Mesendoderm (in vitro differentiated cells): ENCODE measurements at regions not wholly inside any gene's neighbourhood (a gene's known extent, or its start where the extent isn't known, plus 50 kb on each side); places are given as distances from the start of the nearest gene placed in this dataset.
"Not testable (repeated sequence)": the region's sequence is repeated elsewhere in the genome, so short reads cannot be mapped to it uniquely, and the experiment has no call there.

ENCODE experiments used
- DNase-seq: peaks from one replicate; pipeline ENCODE4 v3.0.0; 2013
- H2AK5ac ChIP-seq: 2 replicates; pipeline ENCODE4 v1.6.1; 2013; ENCODE audit warnings: low read length, inconsistent platforms
- H2BK120ac ChIP-seq: 2 replicates; pipeline ENCODE4 v1.6.1; 2013; ENCODE audit warnings: low read depth, mild to moderate bottlenecking, low read length, moderate library complexity, mixed read lengths
- H2BK15ac ChIP-seq: replicated peaks from 2 replicates; pipeline ENCODE4 v1.6.1; 2013; ENCODE audit warnings: low read depth, mild to moderate bottlenecking, moderate library complexity
- H2BK5ac ChIP-seq: 2 replicates; pipeline ENCODE4 v1.6.1; 2013; ENCODE audit warnings: low read length, inconsistent platforms
- H3K18ac ChIP-seq: 2 replicates; pipeline ENCODE4 v1.6.1; 2013; ENCODE audit warnings: mild to moderate bottlenecking, low read length, mixed read lengths
- H3K23ac ChIP-seq: one replicate; pipeline ENCODE4 v1.6.1; 2013; ENCODE audit warnings: low read length
- H3K27ac ChIP-seq: 2 replicates; pipeline ENCODE4 v1.5.1; 2013; ENCODE audit warnings: low read depth, mild to moderate bottlenecking, inconsistent platforms, low read length, moderate library complexity
- H3K27me3 ChIP-seq: 2 replicates; pipeline ENCODE4 v1.6.1; 2013; ENCODE audit warnings: low read length, control low read depth, mild to moderate bottlenecking, inconsistent platforms; ENCODE audit not compliant: insufficient read depth, poor library complexity
- H3K36me3 ChIP-seq: 2 replicates; pipeline ENCODE4 v1.6.1; 2013; ENCODE audit warnings: low read length, inconsistent platforms; ENCODE audit not compliant: control insufficient read depth, insufficient read depth
- H3K4ac ChIP-seq: one replicate; pipeline ENCODE4 v1.6.1; 2013; ENCODE audit warnings: low read depth, mild to moderate bottlenecking, low read length, moderate library complexity
- H3K4me1 ChIP-seq: 2 replicates; pipeline ENCODE4 v1.6.1; 2013; ENCODE audit warnings: low read depth, low read length, inconsistent platforms; ENCODE audit not compliant: control insufficient read depth
- H3K4me2 ChIP-seq: 2 replicates; pipeline ENCODE4 v1.6.1; 2013; ENCODE audit warnings: low read length
- H3K4me3 ChIP-seq: 2 replicates; pipeline ENCODE4 v1.5.1; 2013; ENCODE audit warnings: mild to moderate bottlenecking, low read length
- H3K56ac ChIP-seq: one replicate; pipeline ENCODE4 v1.6.1; 2013; ENCODE audit warnings: low read length
- H3K79me1 ChIP-seq: 2 replicates; pipeline ENCODE4 v1.6.1; 2013; ENCODE audit warnings: low read length, inconsistent platforms
- H3K79me2 ChIP-seq: 2 replicates; pipeline ENCODE4 v1.6.1; 2013; ENCODE audit warnings: mild to moderate bottlenecking, low read length; ENCODE audit not compliant: control insufficient read depth, insufficient read depth
- H3K9ac ChIP-seq: 2 replicates; pipeline ENCODE4 v1.6.1; 2013; ENCODE audit warnings: low read length, inconsistent platforms
- H4K5ac ChIP-seq: one replicate; pipeline ENCODE4 v1.6.1; 2013; ENCODE audit warnings: low read length
- H4K8ac ChIP-seq: one replicate; pipeline ENCODE4 v1.6.1; 2013; ENCODE audit warnings: low read depth, mild to moderate bottlenecking, control low read depth, low read length, moderate library complexity
- WGBS: extraction: QIAGEN DNeasy Blood & Tissue Kit; methylation state at CpG from one replicate; pipeline ENCODE4 v1.1.7; 2013; ENCODE audit warnings: low lambda C conversion rate, missing lambda C conversion rate; ENCODE audit not compliant: insufficient coverage; ENCODE audit errors: extremely low coverage; 5-methylcytosine and 5-hydroxymethylcytosine counted together

- Histone ChIP-seq H3K4ac (no peak overlapping the region), H3K18ac (no peak overlapping the region), H3K27ac (no peak overlapping the region), H3K79me2 (no peaks in the 10 kb centered on the region), H3K79me1 (no peaks in the 10 kb centered on the region), H3K56ac (no peak overlapping the region), H3K4me1 (no peaks in the 10 kb centered on the region), H2BK5ac (no peak overlapping the region), H3K23ac (no peak overlapping the region), H3K4me2 (no peak overlapping the region), H4K8ac (no peak overlapping the region), H2BK15ac (no peak overlapping the region), H4K5ac (no peak overlapping the region), H2BK120ac (no peak overlapping the region), H3K9ac (no peak overlapping the region), H3K36me3 (no peaks in the 10 kb centered on the region), H3K4me3 (no peak overlapping the region), H3K27me3 (no peaks in the 10 kb centered on the region), H2AK5ac (no peak overlapping the region)
- DNase-seq = no peak
- no CpG with 5 or more reads among the region's 1 CpG for WGBS
These were observed 203.1 kb downstream of the ARHGEF9 start for GRCh38 chrX:63581906-63582305.

- no peak overlapping the region for H2AK5ac ChIP-seq
- H2BK5ac ChIP-seq = no peak overlapping the region
- no peaks in the 10 kb centered on the region for H3K79me1 ChIP-seq
- no peaks in the 10 kb centered on the region for H3K79me2 ChIP-seq
- H3K36me3 ChIP-seq = no peaks in the 10 kb centered on the region
- no peak overlapping the region for H3K23ac ChIP-seq
- H4K5ac ChIP-seq = no peak overlapping the region
- no CpG with 5 or more reads among the region's 5 CpGs for WGBS
- H3K27ac ChIP-seq = no peak overlapping the region
- no peak overlapping the region for H3K56ac ChIP-seq
- H4K8ac ChIP-seq = no peak overlapping the region
- H3K9ac ChIP-seq = no peak overlapping the region
- H3K27me3 ChIP-seq = no peaks in the 10 kb centered on the region
- H2BK120ac ChIP-seq = no peak overlapping the region
- no peak overlapping the region for H2BK15ac ChIP-seq
- H3K4me1 ChIP-seq = no peaks in the 10 kb centered on the region
- no peak overlapping the region for H3K18ac ChIP-seq
- no peak overlapping the region for H3K4me2 ChIP-seq
- peak; percentile 67 for DNase-seq
- H3K4me3 ChIP-seq = no peak overlapping the region
- no peak overlapping the region for H3K4ac ChIP-seq
These were observed 203.6 kb downstream of the ARHGEF9 start for GRCh38 chrX:63581398-63581797.

- no peaks in the 10 kb centered on the region for H3K4me1 ChIP-seq
- no peaks in the 10 kb centered on the region for H3K79me2 ChIP-seq
- H3K4ac ChIP-seq = no peak overlapping the region
- H3K36me3 ChIP-seq = no peaks in the 10 kb centered on the region
- H4K5ac ChIP-seq = no peak overlapping the region
- H3K27ac ChIP-seq = no peak overlapping the region
- no peak for DNase-seq
- no peak overlapping the region for H3K4me3 ChIP-seq
- WGBS = no CpG with 5 or more reads among the region's 1 CpG
- H3K4me2 ChIP-seq = no peak overlapping the region
- H2BK120ac ChIP-seq = no peak overlapping the region
- no peak overlapping the region for H3K9ac ChIP-seq
- no peak overlapping the region for H2BK5ac ChIP-seq
- no peak overlapping the region for H2AK5ac ChIP-seq
- H3K23ac ChIP-seq = no peak overlapping the region
- no peak overlapping the region for H3K56ac ChIP-seq
- H3K27me3 ChIP-seq = no peaks in the 10 kb centered on the region
- H3K79me1 ChIP-seq = no peaks in the 10 kb centered on the region
- no peak overlapping the region for H2BK15ac ChIP-seq
- H3K18ac ChIP-seq = no peak overlapping the region
- H4K8ac ChIP-seq = no peak overlapping the region
These were observed 208.5 kb downstream of the ARHGEF9 start for GRCh38 chrX:63576533-63576932.

DNA sequence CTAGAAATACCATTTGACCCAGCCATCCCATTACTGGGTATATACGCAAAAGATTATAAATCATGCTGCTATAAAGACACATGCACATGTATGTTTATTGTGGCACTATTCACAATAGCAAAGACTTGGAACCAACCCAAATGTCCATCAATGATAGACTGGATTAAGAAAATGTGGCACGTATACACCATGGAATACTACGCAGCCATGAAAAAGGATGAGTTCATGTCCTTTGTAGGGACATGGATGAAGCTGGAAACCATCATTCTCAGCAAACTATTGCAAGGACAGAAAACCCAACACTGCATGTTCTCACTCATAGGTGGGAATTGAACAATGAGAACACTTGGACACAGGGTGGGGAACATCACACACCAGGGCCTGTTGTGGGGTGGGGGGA lies 209.3 kb downstream of the ARHGEF9 start:
- not testable (repeated sequence) for H3K36me3 ChIP-seq, H3K4ac ChIP-seq, H4K5ac ChIP-seq, H3K4me3 ChIP-seq, DNase-seq, H2AK5ac ChIP-seq, H3K23ac ChIP-seq, H3K27ac ChIP-seq, H3K56ac ChIP-seq, H2BK120ac ChIP-seq, H3K4me1 ChIP-seq, H3K18ac ChIP-seq, H3K79me2 ChIP-seq, H3K9ac ChIP-seq, H4K8ac ChIP-seq, H3K79me1 ChIP-seq, H3K4me2 ChIP-seq, H2BK15ac ChIP-seq, H2BK5ac ChIP-seq, H3K27me3 ChIP-seq
- WGBS = no CpG with 5 or more reads among the region's 3 CpGs

GRCh38 chrX:63566856-63567255 lies 215.7 kb upstream of the SPIN4 start:
- no peak overlapping the region for H3K9ac ChIP-seq
- no peak overlapping the region for H3K27ac ChIP-seq
- no peak overlapping the region for H4K8ac ChIP-seq
- no peak overlapping the region for H2BK15ac ChIP-seq
- H3K56ac ChIP-seq = no peak overlapping the region
- H2BK120ac ChIP-seq = no peak overlapping the region
- no peak overlapping the region for H4K5ac ChIP-seq
- DNase-seq = no peak
- H2AK5ac ChIP-seq = no peak overlapping the region
- H3K79me2 ChIP-seq = no peaks in the 10 kb centered on the region
- H3K27me3 ChIP-seq = no peaks in the 10 kb centered on the region
- no peak overlapping the region for H3K4me2 ChIP-seq
- no peaks in the 10 kb centered on the region for H3K36me3 ChIP-seq
- no peak overlapping the region for H3K4ac ChIP-seq
- H3K79me1 ChIP-seq = no peaks in the 10 kb centered on the region
- no peak overlapping the region for H2BK5ac ChIP-seq
- H3K18ac ChIP-seq = no peak overlapping the region
- H3K4me1 ChIP-seq = no peaks in the 10 kb centered on the region
- no peak overlapping the region for H3K23ac ChIP-seq
- no peak overlapping the region for H3K4me3 ChIP-seq

DNA sequence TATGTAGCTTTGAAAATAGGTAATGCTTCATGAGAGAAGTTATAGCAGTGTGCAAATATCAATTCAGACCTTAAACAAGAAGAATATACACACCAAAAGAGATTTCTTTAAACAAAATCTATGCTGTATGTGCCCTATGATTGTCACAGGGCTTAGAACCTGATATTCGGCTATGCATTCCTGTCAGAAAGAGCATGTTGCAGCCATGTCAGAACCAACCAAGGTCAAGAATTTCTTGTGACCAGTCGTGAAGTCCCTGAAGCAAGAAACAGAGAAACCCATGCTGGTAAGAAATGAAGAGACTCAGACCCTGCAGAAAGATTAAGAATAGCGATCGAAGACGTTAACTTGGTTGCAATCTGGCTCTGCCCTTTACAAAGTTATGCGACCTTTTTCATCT lies 210.3 kb upstream of the SPIN4 start:
- Histone ChIP-seq H3K79me2 (no peaks in the 10 kb centered on the region), H3K4ac (no peak overlapping the region), H2BK120ac (no peak overlapping the region), H3K4me2 (no peak overlapping the region), H3K56ac (no peak overlapping the region), H2BK5ac (no peak overlapping the region), H3K36me3 (no peaks in the 10 kb centered on the region), H2AK5ac (no peak overlapping the region), H3K9ac (no peak overlapping the region), H3K4me1 (no peaks in the 10 kb centered on the region), H3K23ac (no peak overlapping the region), H2BK15ac (no peak overlapping the region), H3K27ac (no peak overlapping the region), H3K4me3 (no peak overlapping the region), H3K79me1 (no peaks in the 10 kb centered on the region), H4K5ac (no peak overlapping the region), H3K27me3 (no peaks in the 10 kb centered on the region), H4K8ac (no peak overlapping the region), H3K18ac (no peak overlapping the region)
- WGBS = no CpG with 5 or more reads among the region's 6 CpGs
- no peak for DNase-seq
